T-cell (primary cell): ENCODE measurements at regions not wholly inside any gene's neighbourhood (a gene's known extent, or its start where the extent isn't known, plus 50 kb on each side); places are given as distances from the start of the nearest gene placed in this dataset.

Source experiments
- ATAC-seq, 4 experiments: fragments of 200-7000 bp in 3 of 4; fragments of 150-1000 bp in 1 of 4; cut with Tn5 transposase; replicated peaks in 1 of 4; 1 replicate in 3 of 4; 2 replicates in 1 of 4; pipeline ENCODE4 v1.10.0; 2021; ENCODE audit warnings: moderate library complexity in 3 of 4, mild to moderate bottlenecking in 2 of 4, moderate number of reproducible peaks in 1 of 4
- CTCF ChIA-PET, 2 donors: fragments of 300-600 bp; sonication (Branson Sonifier 250); formaldehyde crosslinking; loops; one replicate each; lab custom pipeline; 2022; ENCODE audit warnings: antibody characterized with exemption in 2 of 2; lab: Charles Lee
- POLR2A ChIA-PET, 2 donors: fragments of 300-600 bp; sonication (Branson Sonifier 250); formaldehyde crosslinking; loops; one replicate each; lab custom pipeline; 2022; ENCODE audit warnings: antibody characterized with exemption in 2 of 2; lab: Charles Lee
- DNase-seq, 35 experiments: peaks; one replicate each; pipeline versions ENCODE4 v3.0.0 to v3.0.0-alpha.2; 2013 to 2023
- H3K27ac ChIP-seq: one replicate; pipeline ENCODE4 v1.5.1; 2013; ENCODE audit warnings: low read length
- H3K27me3 ChIP-seq, 2 experiments: replicated peaks in 1 of 2; 1 replicate in 1 of 2; 2 replicates in 1 of 2; pipeline versions ENCODE4 v1.6.1 to v1.7.0; 2013; ENCODE audit warnings: low read length in 1 of 2, mixed read lengths in 1 of 2; ENCODE audit not compliant: control insufficient read depth in 2 of 2, insufficient read depth in 2 of 2; ENCODE audit errors: extremely low read depth in 1 of 2
- H3K36me3 ChIP-seq, 2 donors: 1 replicate in 1 of 2; 2 replicates in 1 of 2; pipeline versions ENCODE4 v1.6.1 to v1.7.0; 2013; ENCODE audit warnings: low read length in 1 of 2; ENCODE audit not compliant: control insufficient read depth in 2 of 2, insufficient read depth in 1 of 2; ENCODE audit errors: extremely low read depth in 1 of 2
- H3K4me1 ChIP-seq, 2 experiments: 1 replicate in 1 of 2; 2 replicates in 1 of 2; pipeline versions ENCODE4 v1.6.1 to v1.7.0; 2013; ENCODE audit warnings: low read length in 2 of 2, mixed read lengths in 1 of 2; ENCODE audit not compliant: insufficient read depth in 2 of 2, control insufficient read depth in 1 of 2; ENCODE audit errors: extremely low read depth in 1 of 2
- H3K4me3 ChIP-seq, 2 donors: 1 replicate in 1 of 2; 2 replicates in 1 of 2; pipeline versions ENCODE4 v1.5.1 to v1.7.0; 2013; ENCODE audit warnings: mild to moderate bottlenecking in 2 of 2, low read length in 1 of 2, moderate library complexity in 1 of 2; ENCODE audit not compliant: control insufficient read depth in 1 of 2; ENCODE audit errors: extremely low read depth in 1 of 2
- H3K9me3 ChIP-seq: 2 replicates; pipeline ENCODE4 v1.7.0; 2013
- H3K27ac Mint-ChIP-seq, 2 donors: one replicate each; pipeline ENCODE4 v1.8.0; 2020 to 2021; ENCODE audit warnings: mild to moderate bottlenecking in 2 of 2, mixed read lengths in 2 of 2
- H3K27me3 Mint-ChIP-seq, 2 donors: one replicate each; pipeline ENCODE4 v1.8.0; 2021 to 2022; ENCODE audit warnings: mixed read lengths in 2 of 2
- H3K36me3 Mint-ChIP-seq: one replicate; pipeline ENCODE4 v1.8.0; 2021; ENCODE audit warnings: mixed read lengths
- H3K4me1 Mint-ChIP-seq, 3 donors: one replicate each; pipeline ENCODE4 v1.8.0; 2020 to 2022; ENCODE audit warnings: mixed read lengths in 3 of 3, mild to moderate bottlenecking in 1 of 3
- H3K4me3 Mint-ChIP-seq, 3 donors: one replicate each; pipeline ENCODE4 v1.8.0; 2020 to 2022; ENCODE audit warnings: mild to moderate bottlenecking in 3 of 3, mixed read lengths in 3 of 3, moderate library complexity in 3 of 3
- H3K9me3 Mint-ChIP-seq, 3 donors: one replicate each; pipeline ENCODE4 v1.8.0; 2020 to 2022; ENCODE audit warnings: mixed read lengths in 3 of 3
- WGBS: methylation state at CpG from one replicate; pipeline ENCODE4 v1.1.5; 2013; ENCODE audit warnings: missing lambda C conversion rate; ENCODE audit not compliant: insufficient coverage; 5-methylcytosine and 5-hydroxymethylcytosine counted together

DNA sequence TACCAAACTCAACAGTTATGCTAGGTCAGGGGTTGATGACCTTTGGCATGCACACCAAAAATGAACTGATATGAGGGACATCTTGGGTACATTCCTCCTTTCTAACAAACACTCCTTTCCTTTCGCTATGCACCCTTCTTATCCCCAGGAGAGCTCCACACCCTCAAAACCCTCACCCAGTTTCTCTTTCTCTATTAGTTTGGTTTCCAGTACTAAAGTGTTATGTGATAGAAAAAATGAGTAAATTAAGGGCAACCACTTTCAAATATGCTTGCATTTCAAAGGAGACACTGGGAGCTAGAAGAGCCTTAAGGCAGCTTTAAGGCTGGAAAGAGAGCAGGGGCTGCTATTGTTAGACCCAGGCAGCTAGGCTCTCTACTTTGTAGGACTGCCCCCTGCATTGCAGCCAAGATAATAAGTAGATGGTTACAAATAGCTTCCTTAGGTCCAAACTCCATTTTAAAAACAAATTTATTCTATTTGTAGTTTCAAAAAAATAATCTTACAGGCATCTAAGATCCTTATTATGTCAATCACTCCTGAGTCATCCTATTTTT, 244.3 kb downstream of the ZIC1 start:
- ATAC-seq, result no peak
- no peaks in the 10 kb centered on the region for H3K4me1 Mint-ChIP-seq
- no peak overlapping the region for H3K27ac Mint-ChIP-seq
- Histone ChIP-seq H3K27ac (no peak overlapping the region), H3K4me3 (no peak overlapping the region), H3K27me3 (no peaks in the 10 kb centered on the region), H3K36me3 (no peaks in the 10 kb centered on the region), H3K4me1 (no peaks in the 10 kb centered on the region), H3K9me3 (no peaks in the 10 kb centered on the region)
- no peaks in the 10 kb centered on the region for H3K27me3 Mint-ChIP-seq
- ChIA-PET POLR2A (no interaction called here), CTCF (no interaction called here)
- no peak for DNase-seq
- no peaks in the 10 kb centered on the region for H3K36me3 Mint-ChIP-seq
- peaks cover 3 to 8% (median 8%) of the 10 kb centered on the region in 3 donors for H3K9me3 Mint-ChIP-seq
- WGBS, result no CpG with 5 or more reads among the region's 1 CpG
- no peak overlapping the region for H3K4me3 Mint-ChIP-seq

- Mint-ChIP-seq H3K4me3 (no peak overlapping the region), H3K9me3 (peaks cover 2 to 11% (median 4%) of the 10 kb centered on the region in 3 donors), H3K4me1 (no peaks in the 10 kb centered on the region), H3K27ac (no peak overlapping the region), H3K27me3 (no peaks in the 10 kb centered on the region), H3K36me3 (no peaks in the 10 kb centered on the region)
- H3K9me3 ChIP-seq, result no peaks in the 10 kb centered on the region
- no peaks in the 10 kb centered on the region for H3K36me3 ChIP-seq
- no peak for ATAC-seq
- no peaks in the 10 kb centered on the region for H3K4me1 ChIP-seq
- WGBS, result no CpG with 5 or more reads among the region's 3 CpGs
- H3K27ac ChIP-seq, result no peak overlapping the region
- ChIA-PET CTCF (no interaction called here), POLR2A (no interaction called here)
- no peak for DNase-seq
- no peaks in the 10 kb centered on the region for H3K27me3 ChIP-seq
- H3K4me3 ChIP-seq, result no peak overlapping the region
Measured at GRCh38 chr3:147654827-147655226, 245.7 kb downstream of the ZIC1 start.

DNA sequence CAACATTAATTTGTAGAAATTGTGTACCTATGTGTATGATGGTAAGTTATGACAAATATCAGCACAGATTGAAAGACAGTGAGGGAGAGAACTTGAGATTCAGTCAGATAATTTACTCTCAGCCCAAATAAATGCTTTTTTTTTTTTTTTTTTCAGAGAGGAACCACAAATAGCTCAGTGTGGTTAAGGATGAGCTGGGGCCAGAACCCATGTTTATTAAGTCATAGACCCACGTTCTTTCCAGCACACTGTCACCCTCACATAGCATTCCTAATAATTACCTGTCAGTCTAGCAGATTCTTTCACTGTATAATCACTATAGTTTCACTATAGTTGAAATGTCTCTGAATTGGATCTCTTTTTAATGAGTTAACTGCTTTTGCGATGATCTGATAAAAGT, 246.1 kb downstream of the ZIC1 start:
- no peaks in the 10 kb centered on the region for H3K9me3 ChIP-seq
- ATAC-seq, result no peak
- H3K36me3 ChIP-seq, result no peaks in the 10 kb centered on the region
- H3K4me3 ChIP-seq, result no peak overlapping the region
- Mint-ChIP-seq H3K27me3 (no peaks in the 10 kb centered on the region), H3K4me3 (no peak overlapping the region), H3K27ac (no peak overlapping the region), H3K36me3 (no peaks in the 10 kb centered on the region), H3K9me3 (peaks cover 4 to 11% (median 4%) of the 10 kb centered on the region in 3 donors), H3K4me1 (no peaks in the 10 kb centered on the region)
- H3K27ac ChIP-seq, result no peak overlapping the region
- H3K27me3 ChIP-seq, result no peaks in the 10 kb centered on the region
- no CpG with 5 or more reads among the region's 2 CpGs for WGBS
- CTCF ChIA-PET, result no interaction called here
- POLR2A ChIA-PET, result interaction anchor here in 1 of 2 donors (0.6 to 0.7 kb wide), 2 partner anchors 1016 to 1130 kb away, joined by 3 to 5 read pairs; no protein-coding TSS in a partner anchor
- no peaks in the 10 kb centered on the region for H3K4me1 ChIP-seq
- no peak for DNase-seq

DNA sequence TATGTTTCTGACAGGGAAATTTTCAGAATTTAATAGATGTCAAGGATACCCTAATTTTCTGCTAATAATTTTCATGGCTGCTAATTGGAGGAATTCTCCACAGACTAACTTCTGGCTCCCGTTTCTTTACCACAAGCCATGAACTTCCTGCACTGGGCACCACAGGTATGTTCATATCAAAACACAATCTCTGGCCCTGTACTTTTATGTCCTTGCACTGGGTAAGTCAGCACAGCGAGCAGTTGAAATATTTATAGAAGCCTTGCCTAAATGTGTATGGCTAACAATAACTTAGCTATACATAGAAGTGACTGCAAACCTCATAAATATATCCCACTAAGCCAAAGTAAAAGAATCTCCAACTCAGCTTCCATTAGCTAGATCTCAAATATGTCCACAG, 246.9 kb downstream of the ZIC1 start:
- Histone ChIP-seq H3K4me3 (no peak overlapping the region), H3K4me1 (no peaks in the 10 kb centered on the region), H3K27ac (no peak overlapping the region), H3K27me3 (no peaks in the 10 kb centered on the region), H3K9me3 (no peaks in the 10 kb centered on the region), H3K36me3 (no peaks in the 10 kb centered on the region)
- Mint-ChIP-seq H3K9me3 (peaks cover 4 to 11% (median 4%) of the 10 kb centered on the region in 3 donors), H3K27me3 (no peaks in the 10 kb centered on the region), H3K27ac (no peak overlapping the region), H3K4me1 (no peaks in the 10 kb centered on the region), H3K36me3 (no peaks in the 10 kb centered on the region), H3K4me3 (no peak overlapping the region)
- DNase-seq (no peak), ATAC-seq (no peak)
- ChIA-PET CTCF (no interaction called here), POLR2A (interaction anchor here in 1 of 2 donors (0.7 kb wide), 1 partner anchor 1015 kb away, joined by 3 read pairs; no protein-coding TSS in a partner anchor)
- no CpG with 5 or more reads among the region's 2 CpGs for WGBS

DNA sequence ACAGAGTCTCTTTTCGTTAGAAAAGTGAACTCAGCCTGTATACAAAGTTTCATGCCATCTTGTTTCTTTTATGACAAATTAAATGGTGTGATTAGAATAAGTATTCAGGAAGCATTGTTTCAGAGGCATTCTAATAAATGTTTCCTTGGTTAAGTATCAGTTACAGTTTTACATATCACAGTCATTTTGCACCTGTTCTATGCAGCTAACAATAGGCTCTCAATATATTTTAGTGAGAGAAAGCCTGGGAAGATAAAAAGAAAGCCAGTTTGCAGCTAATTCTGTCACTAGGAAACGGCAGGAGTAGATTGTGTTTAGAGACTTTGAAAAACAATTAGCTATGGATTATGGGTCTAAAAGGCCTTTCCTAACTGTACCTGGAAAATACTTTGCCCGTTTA, 252.8 kb downstream of the ZIC1 start:
- ATAC-seq, result no peak
- no peaks in the 10 kb centered on the region for H3K36me3 ChIP-seq

DNA sequence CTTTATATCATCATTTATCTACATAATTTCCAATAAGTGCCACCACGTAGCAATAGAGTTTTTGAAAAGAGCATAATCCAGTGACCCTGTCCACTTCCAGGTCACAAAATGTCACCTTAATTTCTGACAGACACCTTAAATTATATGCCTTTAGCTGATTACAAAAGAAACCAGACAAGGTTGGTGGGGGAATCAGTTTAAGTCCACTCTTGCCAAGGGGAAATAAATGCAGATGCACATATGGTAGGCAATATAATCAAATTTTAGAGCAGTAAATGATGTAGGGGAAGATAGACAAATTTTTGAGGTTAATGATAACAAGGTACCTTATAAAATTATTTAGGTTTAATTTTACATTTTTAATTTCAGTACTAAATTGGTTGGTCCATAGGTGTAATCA, 253.5 kb downstream of the ZIC1 start:
- Mint-ChIP-seq H3K27ac (no peak overlapping the region), H3K4me1 (no peaks in the 10 kb centered on the region), H3K4me3 (no peak overlapping the region), H3K9me3 (peaks cover 4 to 17% (median 5%) of the 10 kb centered on the region in 3 donors), H3K36me3 (no peaks in the 10 kb centered on the region), H3K27me3 (no peaks in the 10 kb centered on the region)
- Histone ChIP-seq H3K27ac (no peak overlapping the region), H3K27me3 (no peaks in the 10 kb centered on the region), H3K4me3 (no peak overlapping the region), H3K4me1 (no peaks in the 10 kb centered on the region), H3K36me3 (no peaks in the 10 kb centered on the region), H3K9me3 (no peaks in the 10 kb centered on the region)
- POLR2A ChIA-PET, result no interaction called here
- ATAC-seq (no peak), DNase-seq (no peak)
- WGBS, result 80% methylated on average over 1 of the region's 1 CpG
- CTCF ChIA-PET, result no interaction called here

More for the DNA sequence above, 252.8 kb downstream of the ZIC1 start:
- no peaks in the 10 kb centered on the region for H3K27me3 ChIP-seq
- H3K4me1 ChIP-seq, result no peaks in the 10 kb centered on the region
- Mint-ChIP-seq H3K4me3 (no peak overlapping the region), H3K27me3 (no peaks in the 10 kb centered on the region), H3K9me3 (peaks cover 4 to 14% (median 8%) of the 10 kb centered on the region in 3 donors), H3K36me3 (no peaks in the 10 kb centered on the region), H3K27ac (no peak overlapping the region), H3K4me1 (no peaks in the 10 kb centered on the region)
- CTCF ChIA-PET, result no interaction called here
- no peak overlapping the region for H3K4me3 ChIP-seq
- H3K9me3 ChIP-seq, result no peaks in the 10 kb centered on the region
- H3K27ac ChIP-seq, result no peak overlapping the region
- no CpG with 5 or more reads among the region's 3 CpGs for WGBS
- POLR2A ChIA-PET, result no interaction called here
- DNase-seq, result no peak

DNA sequence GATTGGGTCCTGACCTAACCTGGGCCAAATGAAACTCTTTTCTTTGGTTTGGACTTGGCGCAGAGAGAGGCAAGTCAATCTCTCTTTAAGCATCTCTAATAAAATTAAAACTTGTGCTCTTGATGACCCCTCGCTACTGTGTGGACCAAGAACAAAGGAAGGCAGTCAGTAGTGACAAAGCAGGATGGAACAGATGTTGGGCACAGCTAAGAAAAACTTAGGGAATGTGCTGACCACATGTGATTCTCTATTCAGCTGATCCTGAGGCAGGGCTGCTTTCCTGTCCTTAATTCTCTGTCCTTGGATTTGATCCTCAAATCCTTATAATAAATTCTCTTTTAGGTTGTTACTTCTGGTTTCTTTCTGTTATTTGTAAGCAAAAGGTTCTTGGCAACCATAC, 259.9 kb downstream of the ZIC1 start:
- H3K36me3 ChIP-seq, result no peaks in the 10 kb centered on the region
- no peak for ATAC-seq
- Mint-ChIP-seq H3K4me3 (no peak overlapping the region), H3K36me3 (no peaks in the 10 kb centered on the region), H3K4me1 (no peaks in the 10 kb centered on the region), H3K27ac (no peak overlapping the region), H3K9me3 (peaks cover 0 to 13% (median 5%) of the 10 kb centered on the region in 3 donors), H3K27me3 (no peaks in the 10 kb centered on the region)
- POLR2A ChIA-PET, result no interaction called here
- H3K4me3 ChIP-seq, result no peak overlapping the region
- H3K9me3 ChIP-seq, result no peaks in the 10 kb centered on the region
- H3K27me3 ChIP-seq, result no peaks in the 10 kb centered on the region
- no CpG with 5 or more reads among the region's 2 CpGs for WGBS
- no peaks in the 10 kb centered on the region for H3K4me1 ChIP-seq
- no peak overlapping the region for H3K27ac ChIP-seq
- no peak for DNase-seq
- CTCF ChIA-PET, result no interaction called here
